Body of pancreas (tissue), 4 donors: ENCODE measurements at regions not wholly inside any gene's neighbourhood (a gene's known extent, or its start where the extent isn't known, plus 50 kb on each side); places are given as distances from the start of the nearest gene placed in this dataset.
A peak's percentile ranks its signal among the peaks of the same experiment; 100 is the strongest.

Experiments used
- ATAC-seq: fragments of 150-250 bp; one replicate; pipeline ENCODE4 v1.9.1; 2016
- DNase-seq, 4 donors: peaks; one replicate each; pipeline ENCODE4 v3.0.0-alpha.2; 2019
- H3K27ac ChIP-seq, 4 donors: fragments of 200-600 bp; sonication (generic); 1 replicate in 3 of 4; 2 replicates in 1 of 4; pipeline versions ENCODE4 v1.5.1 to v1.6.1; 2016 to 2019; ENCODE audit warnings: mild to moderate bottlenecking in 1 of 4, mixed read lengths in 1 of 4, moderate library complexity in 1 of 4
- H3K27me3 ChIP-seq, 2 donors: fragments of 200-600 bp; sonication (generic); one replicate each; pipeline ENCODE4 v1.6.0; 2016; ENCODE audit warnings: mild to moderate bottlenecking in 1 of 2
- H3K36me3 ChIP-seq, 2 donors: fragments of 200-600 bp; sonication (generic); replicated peaks in 1 of 2; 2 replicates each; pipeline ENCODE4 v1.5.1; 2016; ENCODE audit warnings: low read depth in 2 of 2; ENCODE audit not compliant: insufficient read depth in 1 of 2
- H3K4me1 ChIP-seq: fragments of 200-600 bp; sonication (generic); one replicate; pipeline ENCODE4 v1.6.0; 2016
- H3K4me3 ChIP-seq, 2 donors: fragments of 200-600 bp; sonication (generic); 1 replicate in 1 of 2; 2 replicates in 1 of 2; pipeline ENCODE4 v1.5.1; 2016 to 2019
- H3K9me3 ChIP-seq, 3 donors: fragments of 200-600 bp; sonication (generic); 1 replicate in 2 of 3; 2 replicates in 1 of 3; pipeline ENCODE4 v1.5.1; 2016
- CTCF ChIP-seq, 7 experiments: fragments of 450-650 bp in 4 of 7; fragments of 200-600 bp in 3 of 7; sonication (generic) in 3 of 7; IDR thresholded peaks; one replicate each; pipeline ENCODE4 v1.5.1; 2016 to 2019; ENCODE audit warnings: antibody characterized with exemption in 7 of 7
- POLR2A ChIP-seq, 3 donors: fragments of 450-650 bp; IDR thresholded peaks; one replicate each; pipeline ENCODE4 v1.6.1; 2016; ENCODE audit warnings: antibody characterized with exemption in 3 of 3, mild to moderate bottlenecking in 2 of 3
- WGBS, 2 donors: methylation state at CpG; one replicate each; pipeline ENCODE4 v1.1.5; 2017; 5-methylcytosine and 5-hydroxymethylcytosine counted together
- intact Hi-C: fragments of 100-400 bp; cut with DNase I; formaldehyde crosslinking; loops from one replicate; pipeline ENCODE4 v1.15.1; 2023

- no peak overlapping the region for H3K4me3 ChIP-seq
- no peaks in the 10 kb centered on the region for H3K36me3 ChIP-seq
- DNase-seq = no peak
- intact Hi-C loops = no loop called here
- TF ChIP-seq CTCF (IDR thresholded peaks at IDR 0.05) (no peak), POLR2A (IDR thresholded peaks at IDR 0.05) (no peak)
- WGBS, 2 donors = 91 to 92% methylated on average over 16 to 21 of the region's 21 CpGs
- no peaks in the 10 kb centered on the region for H3K9me3 ChIP-seq
- H3K4me1 ChIP-seq = peaks cover 6% of the 10 kb centered on the region
- ATAC-seq = no peak
- H3K27ac ChIP-seq = no peak overlapping the region
- no peaks in the 10 kb centered on the region for H3K27me3 ChIP-seq
These were observed 177.5 kb downstream of the FOXO1 start for GRCh38 chr13:40488869-40489391.

- 59 to 62% methylated on average over 7 of the region's 7 CpGs for WGBS, 2 donors
- ATAC-seq (no peak), DNase-seq (peak in 3 of 4 donors; percentile 33 to 55 (median 49))
- Histone ChIP-seq H3K4me3 (no peak overlapping the region), H3K27ac (no peak overlapping the region), H3K4me1 (peaks cover under 1% of the 10 kb centered on the region), H3K27me3 (no peaks in the 10 kb centered on the region), H3K9me3 (no peaks in the 10 kb centered on the region), H3K36me3 (no peaks in the 10 kb centered on the region)
- TF ChIP-seq POLR2A (IDR thresholded peaks at IDR 0.05) (no peak), CTCF (IDR thresholded peaks at IDR 0.05) (no peak)
- intact Hi-C loops = no loop called here
These were observed 176.2 kb downstream of the FOXO1 start for GRCh38 chr13:40490086-40490758.

- Histone ChIP-seq H3K27ac (no peak overlapping the region), H3K9me3 (no peaks in the 10 kb centered on the region), H3K36me3 (no peaks in the 10 kb centered on the region), H3K27me3 (no peaks in the 10 kb centered on the region), H3K4me3 (no peak overlapping the region), H3K4me1 (no peaks in the 10 kb centered on the region)
- DNase-seq = no peak
- 84 to 85% methylated on average over 8 to 9 of the region's 9 CpGs for WGBS, 2 donors
- ATAC-seq = no peak
- intact Hi-C loops = no loop called here
- TF ChIP-seq CTCF (IDR thresholded peaks at IDR 0.05) = no peak
- TF ChIP-seq POLR2A (IDR thresholded peaks at IDR 0.05) = no peak
These were observed 173.9 kb downstream of the FOXO1 start for GRCh38 chr13:40492511-40492910.

- Histone ChIP-seq H3K27ac (no peak overlapping the region), H3K4me1 (no peaks in the 10 kb centered on the region), H3K4me3 (no peak overlapping the region), H3K27me3 (no peaks in the 10 kb centered on the region), H3K36me3 (no peaks in the 10 kb centered on the region), H3K9me3 (no peaks in the 10 kb centered on the region)
- WGBS, 2 donors = 46 to 74% methylated on average over 2 of the region's 2 CpGs
- ATAC-seq (no peak), DNase-seq (no peak)
- intact Hi-C loops = no loop called here
- no peak for TF ChIP-seq POLR2A (IDR thresholded peaks at IDR 0.05)
- no peak for TF ChIP-seq CTCF (IDR thresholded peaks at IDR 0.05)
These were observed 171.9 kb downstream of the FOXO1 start for GRCh38 chr13:40494513-40494912.
